ENCODE measurements at regions not wholly inside any gene's neighbourhood (a gene's known extent, or its start where the extent isn't known, plus 50 kb on each side); places are given as distances from the start of the nearest gene placed in this dataset.

DNA sequence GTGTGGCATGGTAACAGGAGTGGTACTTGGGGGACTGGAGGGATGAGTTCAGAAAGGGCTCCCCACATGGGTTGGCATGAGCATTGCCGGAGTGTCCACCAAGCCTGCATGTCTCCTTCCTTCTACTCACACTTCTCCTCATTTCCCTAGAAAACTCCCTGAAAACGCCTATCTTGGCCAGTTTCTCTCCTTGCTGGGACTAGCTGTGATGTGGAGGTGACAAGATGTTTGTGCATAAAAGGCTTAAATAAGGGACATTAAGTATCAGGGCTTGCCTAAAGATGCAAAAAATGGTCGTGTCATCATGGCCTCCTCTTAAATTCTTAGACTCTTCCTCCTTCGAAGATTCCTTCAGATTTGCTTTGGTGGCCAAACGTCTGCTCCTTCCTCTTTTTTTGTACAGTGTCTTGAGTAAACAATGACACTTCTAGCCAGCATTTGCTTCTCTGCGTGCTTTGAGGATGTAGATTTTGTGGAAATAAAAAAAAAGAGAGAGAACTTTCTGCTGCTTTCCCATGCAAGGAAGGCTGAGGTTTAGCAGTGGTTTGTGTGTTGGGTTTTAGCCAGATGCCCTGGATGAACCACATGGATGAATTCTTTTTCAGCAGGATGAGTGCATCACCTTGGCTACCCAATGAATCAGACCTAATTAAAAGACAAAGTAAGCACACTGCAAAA lies 239.1 kb upstream of the IRF2BP2 start (continued):
- TF ChIP-seq REST (IDR thresholded peaks at IDR 0.05; ENCODE audit: borderline replicate concordance) (peak; percentile 4; the same call in 1 of the 2 replicates), REST (CRISPR knock-in tag; IDR thresholded peaks at IDR 0.05; ENCODE audit: low read depth) (no peak), NR2F6 (CRISPR knock-in tag; IDR thresholded peaks at IDR 0.05) (no peak), SPI1 (IDR thresholded peaks at IDR 0.05; ENCODE audit: borderline replicate concordance, low read depth, low read length) (peak; percentile 75), ZNF384 (IDR thresholded peaks at IDR 0.05; ENCODE audit: low read depth, low read length) (peak; percentile 66), LEF1 (IDR thresholded peaks at IDR 0.05) (peak; percentile 43; the same call in 1 of the 2 replicates), FOXP4 (CRISPR knock-in tag; IDR thresholded peaks at IDR 0.05; ENCODE audit: borderline replicate concordance) (no peak)

All from K562 (cell line).